Caco-2 (cell line): ENCODE measurements at regions not wholly inside any gene's neighbourhood (a gene's known extent, or its start where the extent isn't known, plus 50 kb on each side); places are given as distances from the start of the nearest gene placed in this dataset.
"Not testable (repeated sequence)": the region's sequence is repeated elsewhere in the genome, so short reads cannot be mapped to it uniquely, and the experiment has no call there.

Experiments
- BruUV-seq: library from RNA; stranded (reverse); fragments of 400-500 nt; replicated peaks from 2 replicates; lab custom pipeline; 2021; lab: Mats Ljungman, UMichigan
- CTCF ChIA-PET: fragments of 300-600 bp; sonication (Branson Sonifier 250); formaldehyde crosslinking; loops from one replicate; lab custom pipeline; 2022; ENCODE audit warnings: antibody characterized with exemption; lab: Charles Lee
- POLR2A ChIA-PET: fragments of 300-600 bp; sonication (Branson Sonifier 250); formaldehyde crosslinking; loops from one replicate; lab custom pipeline; 2022; ENCODE audit warnings: antibody characterized with exemption; lab: Charles Lee
- DNase-seq, 2 experiments: peaks; one replicate each; pipeline versions ENCODE4 v3.0.0 to v3.0.0-alpha.2; 2020 to 2022
- H3K27me3 ChIP-seq: replicated peaks from 2 replicates; pipeline ENCODE4 v1.6.0; 2011; ENCODE audit warnings: low read length; ENCODE audit not compliant: control insufficient read depth, insufficient read depth
- H3K36me3 ChIP-seq: 2 replicates; pipeline ENCODE4 v1.5.1; 2011; ENCODE audit warnings: low read length; ENCODE audit not compliant: control insufficient read depth, insufficient read depth
- H3K4me1 ChIP-seq: fragments of 250-450 bp; sonication (Bioruptor Pico); 2 replicates; pipeline ENCODE4 v1.5.1; 2020; ENCODE audit warnings: mild to moderate bottlenecking
- H3K4me3 ChIP-seq: 2 replicates; pipeline ENCODE4 v1.5.1; 2011; ENCODE audit warnings: low read depth, mild to moderate bottlenecking, control low read depth, low read length
- H3K9me3 ChIP-seq: fragments of 250-450 bp; sonication (Bioruptor Pico); 2 replicates; pipeline ENCODE4 v1.5.1; 2020; ENCODE audit warnings: mild to moderate bottlenecking, moderate library complexity
- H3K27ac Mint-ChIP-seq: one replicate; pipeline ENCODE4 v1.8.0; 2022; ENCODE audit warnings: mixed read lengths; ENCODE audit not compliant: unreplicated experiment
- H3K27me3 Mint-ChIP-seq: one replicate; pipeline ENCODE4 v1.8.0; 2022; ENCODE audit warnings: mixed read lengths; ENCODE audit not compliant: insufficient read depth, unreplicated experiment
- H3K36me3 Mint-ChIP-seq: one replicate; pipeline ENCODE4 v1.8.0; 2022; ENCODE audit warnings: mild to moderate bottlenecking, mixed read lengths; ENCODE audit not compliant: insufficient read depth, unreplicated experiment
- H3K4me1 Mint-ChIP-seq: one replicate; pipeline ENCODE4 v1.8.0; 2022; ENCODE audit warnings: low read depth, mixed read lengths; ENCODE audit not compliant: unreplicated experiment
- H3K4me3 Mint-ChIP-seq: one replicate; pipeline ENCODE4 v1.8.0; 2022; ENCODE audit warnings: mild to moderate bottlenecking, moderate library complexity, mixed read lengths; ENCODE audit not compliant: unreplicated experiment
- H3K9me3 Mint-ChIP-seq: one replicate; pipeline ENCODE4 v1.8.0; 2022; ENCODE audit warnings: mixed read lengths; ENCODE audit not compliant: unreplicated experiment
- CTCF ChIP-seq, 2 experiments: fragments of 200-600 bp in 1 of 2; IDR thresholded peaks; 1 replicate in 1 of 2; 2 replicates in 1 of 2; pipeline versions ENCODE4 v1.5.1 to v1.8.0; 2011 to 2022; ENCODE audit warnings: antibody characterized with exemption in 1 of 2, control low read depth in 1 of 2, inconsistent platforms in 1 of 2, low read depth in 1 of 2, low read length in 1 of 2, mild to moderate bottlenecking in 1 of 2, moderate library complexity in 1 of 2; ENCODE audit not compliant: insufficient read depth in 1 of 2, severe bottlenecking in 1 of 2, unreplicated experiment in 1 of 2
- intact Hi-C: fragments of 100-400 bp; cut with micrococcal nuclease; formaldehyde crosslinking; loops from one replicate; pipeline ENCODE4 v1.10.0; 2022; ENCODE audit not compliant: unreplicated experiment

- H3K9me3 ChIP-seq = no peaks in the 10 kb centered on the region
- POLR2A ChIA-PET = no interaction called here
- no TSS peak for BruUV-seq
Observed at GRCh38 chr4:38332699-38333098, 331.3 kb upstream of the KLF3 start.

GRCh38 chr4:38333219-38333618, 330.8 kb upstream of the KLF3 start:
- CTCF ChIA-PET = no interaction called here
- H3K4me1 ChIP-seq = no peaks in the 10 kb centered on the region
- H3K27me3 ChIP-seq = no peaks in the 10 kb centered on the region
- H3K27ac Mint-ChIP-seq = no peak overlapping the region
- H3K4me3 ChIP-seq = no peak overlapping the region
- no peaks in the 10 kb centered on the region for H3K27me3 Mint-ChIP-seq
- H3K4me1 Mint-ChIP-seq = no peaks in the 10 kb centered on the region
- no TSS peak for BruUV-seq
- no peaks in the 10 kb centered on the region for H3K9me3 ChIP-seq
- H3K4me3 Mint-ChIP-seq = no peak overlapping the region
- no peaks in the 10 kb centered on the region for H3K36me3 ChIP-seq
- TF ChIP-seq CTCF (IDR thresholded peaks at IDR 0.05; ENCODE audit: insufficient read depth in 1 of 2, low read depth in 1 of 2, low read length in 1 of 2, severe bottlenecking in 1 of 2, unreplicated experiment in 1 of 2) = no peak
- H3K36me3 Mint-ChIP-seq = no peaks in the 10 kb centered on the region
- POLR2A ChIA-PET = no interaction called here
- no peak for DNase-seq
- peaks cover 4% of the 10 kb centered on the region for H3K9me3 Mint-ChIP-seq
- intact Hi-C loops = no loop called here

More at GRCh38 chr4:38332699-38333098, 331.3 kb upstream of the KLF3 start:
- TF ChIP-seq CTCF (IDR thresholded peaks at IDR 0.05; ENCODE audit: insufficient read depth in 1 of 2, low read depth in 1 of 2, low read length in 1 of 2, severe bottlenecking in 1 of 2, unreplicated experiment in 1 of 2) = no peak
- no peaks in the 10 kb centered on the region for H3K9me3 Mint-ChIP-seq
- no peak overlapping the region for H3K4me3 Mint-ChIP-seq
- no peak for DNase-seq
- Histone ChIP-seq H3K4me3 (no peak overlapping the region), H3K4me1 (no peaks in the 10 kb centered on the region), H3K36me3 (no peaks in the 10 kb centered on the region), H3K27me3 (no peaks in the 10 kb centered on the region)
- CTCF ChIA-PET = no interaction called here
- H3K36me3 Mint-ChIP-seq = no peaks in the 10 kb centered on the region
- no peak overlapping the region for H3K27ac Mint-ChIP-seq
- intact Hi-C loops = no loop called here
- no peaks in the 10 kb centered on the region for H3K4me1 Mint-ChIP-seq
- H3K27me3 Mint-ChIP-seq = no peaks in the 10 kb centered on the region

DNA sequence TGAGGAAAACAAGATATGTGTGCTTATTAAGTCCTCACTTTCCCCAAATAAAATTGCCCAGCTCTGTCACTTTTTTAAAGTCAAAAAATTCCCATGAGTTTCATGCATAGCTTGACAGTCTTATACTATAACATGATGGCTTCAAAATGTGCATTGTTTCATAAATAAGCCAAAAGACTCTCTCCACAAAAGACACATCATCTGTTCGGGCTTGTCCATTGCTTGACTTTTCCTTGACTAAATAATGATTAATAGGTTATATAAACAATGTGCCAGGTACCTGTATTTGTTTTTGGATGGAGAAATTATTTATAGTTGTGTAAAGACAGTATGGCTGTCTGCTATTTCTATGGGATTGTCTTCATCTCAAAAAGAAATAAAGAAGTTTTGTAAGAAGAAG, 329.2 kb upstream of the KLF3 start:
- ChIA-PET POLR2A (no interaction called here), CTCF (no interaction called here)
- Mint-ChIP-seq H3K27ac (no peak overlapping the region), H3K27me3 (no peaks in the 10 kb centered on the region), H3K9me3 (peaks cover 20% of the 10 kb centered on the region), H3K36me3 (no peaks in the 10 kb centered on the region), H3K4me1 (no peaks in the 10 kb centered on the region), H3K4me3 (no peak overlapping the region)
- no peak for DNase-seq
- intact Hi-C loops = no loop called here
- BruUV-seq = no TSS peak
- Histone ChIP-seq H3K9me3 (peaks cover 7% of the 10 kb centered on the region), H3K4me3 (no peak overlapping the region), H3K36me3 (no peaks in the 10 kb centered on the region), H3K27me3 (no peaks in the 10 kb centered on the region), H3K4me1 (no peaks in the 10 kb centered on the region)
- TF ChIP-seq CTCF (IDR thresholded peaks at IDR 0.05; ENCODE audit: insufficient read depth in 1 of 2, low read depth in 1 of 2, low read length in 1 of 2, severe bottlenecking in 1 of 2, unreplicated experiment in 1 of 2) = no peak

DNA sequence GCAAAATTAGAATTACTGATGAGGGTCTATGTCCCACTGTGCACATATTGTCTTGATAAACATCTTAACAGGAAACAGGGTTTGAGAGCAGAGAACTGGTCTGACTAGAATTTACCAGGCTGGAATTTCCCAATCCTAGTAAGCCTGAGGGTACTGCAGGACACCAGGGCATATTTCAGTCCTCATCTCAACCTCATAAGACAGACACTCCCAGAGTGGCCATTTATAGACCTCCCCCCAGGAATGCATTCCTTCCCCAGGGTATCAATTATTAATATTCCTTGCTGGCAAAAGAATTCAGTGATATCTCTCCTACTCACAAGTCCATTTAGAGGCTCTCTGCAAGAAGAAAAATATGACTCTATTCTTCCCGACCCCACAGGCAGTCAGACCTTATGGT, 325.1 kb upstream of the KLF3 start:
- H3K36me3 ChIP-seq, intact Hi-C loops, H3K27me3 ChIP-seq, H3K27me3 Mint-ChIP-seq, BruUV-seq, H3K4me3 Mint-ChIP-seq, H3K4me1 ChIP-seq, H3K4me1 Mint-ChIP-seq, POLR2A ChIA-PET, H3K36me3 Mint-ChIP-seq, H3K27ac Mint-ChIP-seq, H3K9me3 ChIP-seq, H3K4me3 ChIP-seq, DNase-seq, CTCF ChIA-PET: not testable (repeated sequence)
- H3K9me3 Mint-ChIP-seq = peaks cover 20% of the 10 kb centered on the region
